Stimulated activated naive CD4-positive, alpha-beta T cell (primary cell): ENCODE measurements at regions not wholly inside any gene's neighbourhood (a gene's known extent, or its start where the extent isn't known, plus 50 kb on each side); places are given as distances from the start of the nearest gene placed in this dataset.

Source experiments
- DNase-seq, 6 experiments: peaks; one replicate each; lab custom pipeline; 2025; lab: John Stamatoyannopoulos, UW

DNA sequence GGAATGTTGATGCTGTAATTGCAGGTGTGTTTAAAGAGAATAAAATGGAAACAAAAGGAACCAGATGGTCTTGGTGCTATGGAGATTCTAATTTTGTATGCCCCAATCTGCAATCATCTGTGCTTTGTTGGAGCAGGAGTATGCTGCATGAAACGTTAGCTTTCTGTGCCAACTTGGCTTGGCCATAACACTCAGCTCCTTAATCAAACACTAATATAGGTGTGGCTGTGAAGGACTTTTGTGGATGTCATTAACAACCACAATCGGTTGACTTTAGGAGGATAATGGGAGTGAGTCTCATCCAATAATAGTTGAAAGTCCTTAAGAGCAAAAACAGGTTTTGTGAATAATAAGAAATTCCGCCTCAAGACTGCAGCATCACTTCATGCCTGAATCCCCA is 399.2 kb downstream of the NLGN4X start:
- no peak for DNase-seq

- no peak for DNase-seq
These were observed 399.6 kb downstream of the NLGN4X start for GRCh38 chrX:5829060-5829459.

GRCh38 chrX:5823903-5824302 is 404.8 kb downstream of the NLGN4X start:
- DNase-seq = no peak

DNA sequence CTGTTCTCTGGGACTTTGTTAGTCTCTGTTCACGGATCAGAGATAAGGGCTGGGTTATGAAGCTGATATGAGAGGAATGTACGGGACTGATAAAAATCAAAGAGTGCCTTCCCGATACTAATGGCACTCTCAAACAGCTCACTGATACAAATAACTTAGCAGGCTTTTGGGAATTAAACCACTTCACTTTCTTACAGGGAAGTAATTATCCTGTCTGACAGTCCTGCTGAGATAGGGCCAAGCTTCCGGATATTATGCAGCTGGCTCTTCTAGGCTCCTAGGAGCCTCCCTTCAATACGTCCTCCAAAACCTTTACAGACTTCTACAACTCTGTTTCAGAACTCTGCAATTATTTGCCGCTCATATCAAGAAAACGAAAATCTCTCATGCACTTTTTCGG is 418.0 kb downstream of the NLGN4X start:
- no peak for DNase-seq

DNA sequence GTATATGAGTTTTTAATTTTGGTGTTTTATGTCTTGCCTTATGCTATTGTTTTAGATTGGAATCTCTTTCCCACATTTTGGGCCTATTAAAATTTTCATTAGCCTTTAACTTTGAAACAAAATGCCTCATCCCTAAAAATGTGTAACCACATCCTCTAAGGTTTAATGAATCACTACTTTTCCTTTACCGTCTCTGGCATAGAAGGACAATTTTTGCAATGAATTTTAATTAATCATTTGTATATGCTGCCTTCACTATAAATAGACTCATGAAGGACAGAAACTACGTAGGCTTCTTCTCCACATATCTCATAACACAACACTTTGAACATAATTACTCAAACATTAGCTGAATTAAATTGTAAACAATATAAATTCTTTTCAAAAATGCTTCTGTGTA is 421.5 kb downstream of the NLGN4X start:
- DNase-seq = no peak

GRCh38 chrX:5802391-5802790 is 426.3 kb downstream of the NLGN4X start:
- no peak for DNase-seq

DNA sequence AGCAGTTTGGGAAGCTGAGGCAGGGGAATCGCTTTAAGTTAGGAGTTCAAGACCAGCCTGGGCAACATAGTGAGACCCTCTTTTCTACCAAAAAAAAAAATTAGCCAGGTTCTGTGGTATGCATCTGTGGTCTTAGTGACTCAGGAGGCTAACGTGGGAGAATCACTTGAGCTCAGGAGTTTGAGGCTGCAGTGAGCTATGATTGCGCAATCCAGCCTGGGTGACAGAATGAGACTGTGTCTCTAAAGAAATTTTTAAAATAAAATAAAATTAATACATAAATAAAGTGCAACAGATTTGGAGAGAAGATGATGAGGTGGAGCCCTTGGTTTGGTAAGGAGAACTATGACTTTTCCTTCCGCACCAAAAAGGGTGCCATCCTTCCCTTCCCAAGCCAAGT is 436.9 kb downstream of the NLGN4X start:
- DNase-seq = no peak

- no peak for DNase-seq
These were observed 439.8 kb downstream of the NLGN4X start for GRCh38 chrX:5788910-5789309.

DNA sequence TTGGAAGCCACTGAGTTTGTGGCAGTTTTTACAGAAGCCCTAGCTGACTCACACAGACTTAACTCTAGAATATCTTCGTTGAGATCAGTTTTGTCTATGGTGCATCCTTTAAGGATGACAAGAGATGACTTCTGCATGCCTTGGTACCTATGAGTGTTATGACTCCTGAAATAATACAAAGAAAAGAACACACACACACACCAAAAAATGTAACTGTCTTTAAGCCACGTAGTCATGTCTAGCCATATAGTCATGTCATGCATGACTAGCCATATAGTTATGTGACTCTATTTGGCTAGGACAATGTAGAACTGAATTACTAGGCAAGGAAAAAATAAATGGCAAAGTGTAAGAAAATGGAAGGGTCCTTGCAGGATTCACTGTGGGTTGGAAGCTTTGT is 447.8 kb downstream of the NLGN4X start:
- no peak for DNase-seq

- DNase-seq = no peak
These were observed 452.7 kb downstream of the NLGN4X start for GRCh38 chrX:5775846-5776430.

- no peak for DNase-seq
These were observed 454.2 kb downstream of the NLGN4X start for GRCh38 chrX:5774446-5774845.

DNA sequence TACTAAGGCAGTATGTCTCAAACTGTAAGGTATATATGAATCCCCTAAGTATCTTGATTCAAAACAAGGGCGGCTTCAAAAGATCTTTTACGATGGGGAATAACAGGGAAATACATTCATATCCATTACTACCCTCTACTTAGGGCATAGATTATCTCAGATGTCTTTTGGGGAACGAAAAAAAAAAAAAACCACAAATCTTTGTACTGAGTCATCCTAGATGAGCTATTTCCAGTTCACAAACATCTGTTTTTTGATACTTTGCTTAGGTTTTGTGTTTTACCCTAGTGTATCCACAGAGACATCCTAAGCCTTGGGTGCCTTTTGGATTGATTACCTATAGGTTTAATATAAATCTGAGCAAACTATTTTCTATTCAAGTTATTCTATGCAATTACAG is 457.2 kb downstream of the NLGN4X start:
- no peak for DNase-seq

GRCh38 chrX:5756616-5757015 is 472.1 kb downstream of the NLGN4X start:
- no peak for DNase-seq

- no peak for DNase-seq
These were observed 475.4 kb downstream of the NLGN4X start for GRCh38 chrX:5753291-5753690.

- DNase-seq = no peak
These were observed 475.8 kb downstream of the NLGN4X start for GRCh38 chrX:5752831-5753230.

DNA sequence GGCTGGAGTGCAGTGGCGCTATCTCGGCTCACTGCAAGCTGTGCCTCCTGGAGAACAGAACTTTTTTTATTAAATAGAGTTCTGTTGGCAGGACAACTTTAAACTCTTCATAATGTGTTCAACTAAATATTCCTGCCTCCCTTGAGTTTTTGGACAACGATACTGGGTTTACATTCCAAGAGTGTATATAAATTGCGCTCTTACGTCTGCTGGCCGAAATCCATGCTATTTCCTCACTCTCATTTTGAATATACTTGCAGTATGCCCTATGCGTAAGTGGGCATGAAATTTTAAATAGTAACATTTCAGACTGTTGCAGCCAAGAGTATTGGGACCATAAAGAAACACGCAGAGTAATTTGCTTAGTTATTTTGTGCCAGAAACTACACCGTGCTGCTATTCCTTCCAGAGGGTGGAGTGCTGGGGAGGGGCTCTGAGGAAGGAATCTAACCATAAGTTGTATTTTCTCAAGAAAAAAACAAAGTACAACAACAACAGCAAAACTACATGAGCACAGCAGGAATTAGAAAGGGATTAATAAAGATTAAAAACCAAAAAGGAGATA is 480.0 kb downstream of the NLGN4X start:
- no peak for DNase-seq

DNA sequence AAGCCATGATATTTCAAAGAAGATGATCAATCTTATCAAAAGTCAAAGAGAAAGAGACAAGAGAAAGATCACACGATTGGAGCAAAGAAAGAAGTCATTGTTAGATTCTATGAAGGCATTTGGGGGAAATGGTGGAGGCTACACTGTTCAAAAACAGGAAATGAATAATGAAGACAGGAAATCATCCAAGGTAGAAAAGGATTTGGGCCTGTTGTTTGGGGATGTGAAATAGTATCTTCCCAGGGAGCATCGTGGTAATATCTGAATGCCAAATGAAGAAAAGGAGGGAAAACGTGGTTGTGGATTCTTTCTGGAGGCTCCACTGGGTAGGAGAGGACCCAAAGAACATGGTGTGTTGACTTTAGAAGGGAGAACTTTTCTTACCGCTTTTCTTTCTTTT is 482.4 kb downstream of the NLGN4X start:
- no peak for DNase-seq

DNA sequence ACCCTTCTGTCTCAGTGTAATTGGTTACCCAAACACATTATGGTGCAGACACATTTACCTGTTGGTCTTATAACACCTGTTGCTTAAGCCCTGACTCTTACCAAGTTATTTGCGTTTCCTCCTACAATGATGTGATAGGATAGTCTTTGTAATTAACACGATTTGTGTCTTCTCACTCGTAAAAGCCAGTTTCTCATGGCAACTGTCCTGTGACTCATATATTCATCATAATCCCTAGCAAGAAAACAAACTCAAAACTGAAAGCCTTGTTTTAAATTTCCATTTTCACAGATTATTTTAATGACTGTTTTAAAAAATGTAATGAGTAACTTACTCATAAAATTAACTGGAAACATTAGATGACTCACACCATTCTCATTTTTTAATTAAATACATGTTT is 495.2 kb downstream of the NLGN4X start:
- no peak for DNase-seq

DNA sequence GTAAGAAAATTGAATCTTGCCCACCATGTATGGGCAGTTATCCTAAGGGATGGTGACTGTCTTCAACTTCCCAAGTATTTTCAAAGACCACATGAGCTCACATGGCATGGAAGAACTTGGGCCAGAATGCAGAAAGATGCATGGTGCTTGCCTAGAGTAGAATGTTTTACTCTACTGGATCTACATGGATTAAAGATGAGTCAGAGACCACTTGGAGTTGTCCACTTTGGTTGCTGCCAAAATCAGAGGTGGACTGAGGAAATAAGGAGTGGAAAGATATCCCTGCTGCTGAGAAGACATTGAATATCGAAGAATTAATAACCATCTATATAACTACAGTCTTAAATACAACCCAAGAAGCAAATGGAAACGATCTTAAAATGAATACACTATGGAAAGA is 498.1 kb downstream of the NLGN4X start:
- no peak for DNase-seq

DNA sequence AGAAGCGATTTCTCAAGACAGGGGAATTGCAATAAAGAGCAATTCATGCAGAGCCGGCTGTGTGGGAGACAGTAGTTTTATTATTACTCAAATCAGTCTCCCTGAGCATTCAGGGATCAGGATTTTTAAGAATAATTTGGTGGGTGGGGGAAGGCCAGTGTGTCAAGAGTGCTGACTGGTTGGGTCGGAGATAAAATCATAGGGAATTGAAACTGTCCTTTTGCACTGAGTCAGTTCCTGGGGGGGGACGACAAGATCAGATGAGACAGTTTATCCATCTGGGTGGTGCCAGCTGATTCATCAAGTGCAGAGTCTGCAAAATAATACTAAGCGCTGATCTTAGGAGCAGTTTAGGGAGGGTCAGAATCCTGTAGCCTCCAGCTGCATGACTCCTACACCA is 502.4 kb downstream of the NLGN4X start:
- no peak for DNase-seq

DNA sequence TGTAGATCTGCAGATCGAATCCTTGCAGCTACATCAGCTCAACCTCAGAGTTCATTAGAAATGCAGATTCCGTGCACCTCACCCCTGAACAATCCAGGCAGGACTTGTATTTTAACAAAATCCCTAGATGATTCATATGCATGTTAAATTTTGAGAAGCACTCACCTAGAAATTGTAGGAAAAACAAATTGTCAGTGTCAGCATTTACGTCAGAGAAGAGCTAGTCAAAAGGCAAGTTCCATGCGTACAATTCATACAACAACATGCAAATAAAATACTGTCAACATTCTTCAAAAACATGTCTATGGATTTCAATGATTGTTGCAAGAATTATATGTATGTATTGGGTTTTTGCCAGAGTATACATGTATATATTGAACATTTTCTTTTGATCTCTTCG is 504.5 kb downstream of the NLGN4X start:
- no peak for DNase-seq

DNA sequence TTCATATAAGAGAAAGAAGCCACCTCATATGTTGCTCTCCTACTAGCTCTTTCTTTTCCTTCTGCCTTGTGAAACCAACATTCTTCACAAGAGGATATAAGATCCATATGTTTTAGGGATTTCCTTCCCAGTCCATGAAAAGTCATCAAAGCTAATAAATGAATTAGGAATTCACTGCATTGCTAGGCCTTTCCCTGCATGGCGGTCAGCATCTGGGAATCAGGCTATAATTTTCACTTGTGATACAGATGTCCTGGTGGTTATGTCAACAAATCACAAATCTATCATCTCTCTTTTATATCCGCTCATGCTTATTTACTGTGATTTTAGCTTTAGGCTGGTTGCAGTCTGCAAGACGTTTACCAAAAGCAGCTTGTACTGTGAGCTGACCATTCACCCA is 510.0 kb downstream of the NLGN4X start:
- DNase-seq = no peak

DNA sequence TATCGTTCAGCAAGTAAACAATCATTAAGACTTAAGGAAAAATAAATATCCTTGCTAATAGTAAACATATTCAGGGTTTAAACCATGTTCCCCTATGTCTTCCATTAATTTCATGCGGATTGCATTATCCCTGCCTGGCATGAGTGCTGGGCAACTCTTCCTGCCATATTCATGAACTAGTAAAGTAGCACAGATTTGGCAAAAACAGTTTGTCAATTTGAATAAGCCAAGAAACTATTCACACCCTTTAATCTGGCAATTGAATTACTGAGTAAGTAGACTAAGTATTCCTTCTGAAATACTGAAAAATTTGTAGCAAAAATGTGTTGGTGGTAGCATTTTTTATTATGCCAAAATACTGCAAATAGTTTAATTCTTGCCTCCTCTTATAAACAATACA is 512.0 kb downstream of the NLGN4X start:
- DNase-seq = no peak

- DNase-seq = no peak
These were observed 520.4 kb downstream of the NLGN4X start for GRCh38 chrX:5708251-5708650.

GRCh38 chrX:5702890-5703289 is 525.8 kb downstream of the NLGN4X start:
- DNase-seq = no peak
